GM18499 (cell line): ENCODE measurements at regions not wholly inside any gene's neighbourhood (a gene's known extent, or its start where the extent isn't known, plus 50 kb on each side); places are given as distances from the start of the nearest gene placed in this dataset.
"Not testable (repeated sequence)": the region's sequence is repeated elsewhere in the genome, so short reads cannot be mapped to it uniquely, and the experiment has no call there.

Experiments
- ATAC-seq: cut with Tn5 transposase; IDR thresholded peaks from one replicate; pipeline ENCODE4 v1.9.1; 2021; ENCODE audit warnings: moderate number of reproducible peaks; ENCODE audit not compliant: insufficient read depth, unreplicated experiment

DNA sequence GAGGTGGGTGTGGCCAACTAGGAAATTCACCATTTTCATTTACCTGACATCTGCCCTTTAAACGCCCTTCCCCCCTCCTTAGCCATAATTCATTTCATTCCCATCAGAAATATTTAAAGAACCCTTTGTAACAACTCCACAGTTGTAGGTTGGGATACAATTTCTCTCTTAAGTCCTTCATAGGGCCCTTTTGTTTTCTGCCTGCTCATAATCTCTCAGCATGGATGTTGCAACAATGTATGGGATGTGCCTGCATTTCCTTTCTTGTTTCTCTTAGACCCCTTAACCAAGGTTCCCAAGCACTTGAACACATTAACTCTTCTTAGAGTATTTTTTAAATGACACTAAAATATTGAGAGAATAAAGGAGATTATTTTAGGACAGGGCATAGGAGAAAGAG, 51.7 kb upstream of the MYO10 start:
- no peak for ATAC-seq

DNA sequence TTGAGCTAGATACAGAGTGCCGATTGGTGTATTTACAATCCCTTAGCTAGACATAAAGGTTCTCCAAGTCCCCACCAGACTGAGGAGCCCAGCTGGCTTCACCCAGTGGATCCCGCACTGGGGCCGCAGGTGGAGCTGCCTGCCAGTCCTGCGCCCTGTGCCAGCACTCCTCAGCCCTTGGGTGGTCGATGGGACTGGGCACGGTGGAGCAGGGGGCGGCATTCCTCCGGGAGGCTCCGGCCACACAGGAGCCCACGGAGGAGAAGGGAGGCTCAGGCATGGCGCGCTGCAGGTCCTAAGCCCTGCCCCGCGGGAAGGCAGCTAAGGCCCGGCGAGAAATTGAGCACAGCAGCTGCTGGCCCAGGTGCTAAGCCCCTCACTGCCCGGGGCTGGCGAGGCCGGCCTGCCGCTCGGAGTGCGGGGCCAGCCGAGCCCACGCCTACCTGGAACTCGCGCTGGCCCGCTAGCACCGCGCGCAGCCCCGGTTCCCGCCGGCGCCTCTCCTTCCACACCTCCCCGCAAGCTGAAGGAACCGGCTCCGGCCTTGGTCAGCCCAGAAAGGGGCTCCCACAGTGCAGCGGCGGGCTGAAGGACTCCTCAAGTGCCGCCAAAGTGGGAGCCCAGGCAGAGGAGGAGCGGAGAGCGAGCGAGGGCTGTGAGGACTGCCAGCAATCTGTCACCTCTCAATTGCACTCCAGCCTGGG, 54.9 kb upstream of the MYO10 start:
- not testable (repeated sequence) for ATAC-seq

- ATAC-seq: no peak
Measured at GRCh38 chr5:16992006-16992405, 55.9 kb upstream of the MYO10 start.

DNA sequence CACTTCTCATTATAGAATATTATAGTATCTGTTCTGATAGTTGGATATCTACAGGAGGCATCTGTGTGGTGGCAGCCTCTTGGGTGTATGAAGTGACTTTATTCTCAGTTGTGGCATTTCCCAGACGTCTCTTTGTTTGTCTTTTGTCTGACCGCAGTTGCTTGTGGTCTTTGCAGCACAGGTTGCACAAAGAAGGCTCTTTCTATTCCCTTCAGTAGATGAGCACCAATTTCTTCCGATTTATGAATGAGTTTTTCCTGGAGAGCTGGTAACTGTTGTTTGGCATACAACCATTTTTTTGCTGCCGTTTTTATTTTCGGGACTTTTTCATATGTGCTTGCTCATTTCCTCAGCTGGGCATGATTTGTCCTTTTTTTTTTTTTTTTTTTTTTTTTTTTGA, 56.4 kb upstream of the MYO10 start:
- ATAC-seq: no peak

GRCh38 chr5:16994565-16994964, 58.5 kb upstream of the MYO10 start:
- no peak for ATAC-seq

- ATAC-seq: no peak
Measured at GRCh38 chr5:16995372-16995771, 59.3 kb upstream of the MYO10 start.

DNA sequence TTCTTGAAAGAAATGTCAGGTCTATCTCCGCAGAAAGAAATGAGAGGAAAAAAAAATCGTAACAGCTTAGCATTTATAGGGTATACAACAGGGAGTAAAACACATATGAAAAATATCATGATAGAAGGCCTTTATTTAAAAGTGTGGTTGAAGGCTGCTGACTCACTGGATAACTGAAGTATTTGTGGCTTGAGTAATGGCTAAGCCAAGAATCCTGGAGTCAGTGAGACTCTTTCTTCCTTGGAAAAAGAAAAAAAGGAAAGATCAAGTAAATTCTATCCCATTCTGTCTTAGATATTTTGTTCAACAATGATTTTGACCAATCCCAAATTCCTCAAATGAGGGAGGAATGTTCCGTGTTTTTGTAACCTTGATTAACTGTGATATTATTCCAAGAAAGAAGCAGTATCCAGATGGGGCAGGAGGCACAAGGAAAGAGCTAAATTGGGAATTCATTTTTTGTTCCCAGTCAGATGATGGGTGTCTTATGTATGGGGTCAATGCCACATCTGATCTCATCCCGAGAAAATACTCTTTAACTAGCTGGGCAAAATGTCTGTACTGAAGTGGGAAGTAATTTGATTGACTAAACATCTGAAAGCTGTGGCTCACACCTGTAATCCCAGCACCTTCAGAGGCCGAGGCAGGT, 64.3 kb upstream of the MYO10 start:
- ATAC-seq: no peak

DNA sequence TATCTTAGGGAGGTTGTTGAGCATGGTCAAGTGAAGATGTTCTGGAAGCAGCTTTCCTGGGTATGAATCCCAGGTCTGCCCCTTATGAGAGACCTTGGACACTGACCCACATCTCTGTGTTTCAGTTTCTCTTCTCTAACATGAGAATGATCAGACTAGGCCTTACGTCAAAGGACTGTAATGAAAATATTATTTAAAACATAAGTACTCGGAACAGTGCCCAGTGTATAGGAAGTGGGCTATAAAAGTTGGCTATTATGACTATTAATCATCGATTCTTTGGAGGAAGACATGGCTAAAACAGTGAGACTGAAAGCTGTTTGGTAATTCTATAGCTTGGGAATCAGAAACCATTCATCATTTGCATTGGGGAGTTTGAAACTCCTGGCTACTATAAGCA, 65.3 kb upstream of the MYO10 start:
- ATAC-seq: no peak

GRCh38 chr5:17004441-17005106, 68.5 kb upstream of the MYO10 start:
- no peak for ATAC-seq

DNA sequence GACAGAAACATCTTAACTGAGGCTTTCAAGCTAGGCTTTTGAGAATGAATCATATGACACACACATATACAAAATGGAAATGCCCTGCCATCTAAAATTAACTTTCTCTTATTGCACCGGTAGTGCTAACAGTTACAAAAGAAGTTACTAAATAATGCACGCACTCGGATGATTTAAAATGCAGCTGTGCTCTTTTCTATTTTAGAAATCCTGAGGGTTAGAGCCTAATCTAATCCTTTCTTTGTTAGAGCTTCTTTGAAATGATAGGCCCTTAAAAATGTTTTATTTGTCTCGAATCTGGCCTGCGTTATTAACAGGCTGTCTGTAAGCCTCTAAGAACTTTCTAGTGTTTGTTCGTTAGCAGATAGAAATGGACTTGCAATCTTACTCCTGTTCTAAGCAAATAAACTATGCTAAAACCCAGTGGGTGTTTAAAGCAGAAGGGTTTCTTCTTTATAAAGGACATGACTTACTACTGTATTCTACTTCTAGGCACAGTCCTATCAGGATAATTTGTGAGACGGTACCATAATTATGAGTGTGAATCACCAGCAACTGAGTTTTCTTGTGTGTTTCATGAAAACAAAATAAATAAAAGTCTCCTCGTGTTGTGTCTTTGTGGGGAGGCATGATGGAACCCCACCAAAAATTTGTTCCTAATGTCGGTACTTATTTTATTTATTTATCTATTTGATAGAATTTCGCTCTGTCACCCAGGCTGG, 69.2 kb upstream of the MYO10 start:
- ATAC-seq: no peak

DNA sequence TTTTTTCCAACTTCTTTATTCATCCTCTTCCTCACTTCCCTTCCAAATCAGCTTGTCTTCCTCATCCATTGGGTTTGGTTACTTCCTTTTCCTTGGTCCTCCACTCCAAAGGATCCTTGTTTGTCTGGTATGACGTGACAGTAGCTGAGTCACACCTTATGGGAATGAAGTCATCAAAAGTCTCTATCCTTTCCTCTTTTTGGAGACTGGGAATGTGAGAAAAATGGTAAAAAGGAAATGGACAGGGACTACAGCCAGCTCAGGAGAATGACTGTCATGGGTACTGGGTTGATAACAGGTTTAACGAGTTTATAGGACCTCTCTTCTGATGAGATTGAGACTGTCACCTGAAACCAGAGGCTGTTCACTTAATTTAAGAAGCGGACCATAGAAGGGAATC, 76.2 kb upstream of the MYO10 start:
- ATAC-seq: no peak

GRCh38 chr5:17014686-17015085, 78.6 kb upstream of the MYO10 start:
- ATAC-seq: no peak

DNA sequence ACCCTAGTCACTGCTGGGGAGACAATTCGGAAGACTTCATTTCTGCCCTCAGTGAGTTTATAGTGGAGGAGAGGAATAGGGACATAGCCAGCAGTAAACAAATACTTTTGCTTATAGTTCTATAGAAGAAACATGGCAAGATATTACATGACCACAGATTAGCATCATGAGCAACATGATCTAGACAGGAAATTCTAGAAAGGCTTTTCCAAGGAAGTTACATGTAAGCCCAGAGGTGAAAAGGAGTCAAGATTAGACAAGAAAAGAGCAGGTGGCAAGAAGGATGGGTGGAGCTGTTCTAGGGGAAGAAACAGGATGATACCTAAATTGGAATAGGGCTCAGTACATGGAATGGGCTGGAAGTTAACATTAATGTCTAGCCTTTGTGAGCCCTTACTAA, 82.8 kb upstream of the MYO10 start:
- ATAC-seq: no peak

GRCh38 chr5:17019324-17019723, 83.2 kb upstream of the MYO10 start:
- no peak for ATAC-seq

GRCh38 chr5:17020678-17021601, 84.9 kb upstream of the MYO10 start:
- ATAC-seq: no peak

- no peak for ATAC-seq
Measured at GRCh38 chr5:17021602-17021932, 85.5 kb upstream of the MYO10 start.

GRCh38 chr5:17022296-17022695, 86.2 kb upstream of the MYO10 start:
- ATAC-seq: no peak

DNA sequence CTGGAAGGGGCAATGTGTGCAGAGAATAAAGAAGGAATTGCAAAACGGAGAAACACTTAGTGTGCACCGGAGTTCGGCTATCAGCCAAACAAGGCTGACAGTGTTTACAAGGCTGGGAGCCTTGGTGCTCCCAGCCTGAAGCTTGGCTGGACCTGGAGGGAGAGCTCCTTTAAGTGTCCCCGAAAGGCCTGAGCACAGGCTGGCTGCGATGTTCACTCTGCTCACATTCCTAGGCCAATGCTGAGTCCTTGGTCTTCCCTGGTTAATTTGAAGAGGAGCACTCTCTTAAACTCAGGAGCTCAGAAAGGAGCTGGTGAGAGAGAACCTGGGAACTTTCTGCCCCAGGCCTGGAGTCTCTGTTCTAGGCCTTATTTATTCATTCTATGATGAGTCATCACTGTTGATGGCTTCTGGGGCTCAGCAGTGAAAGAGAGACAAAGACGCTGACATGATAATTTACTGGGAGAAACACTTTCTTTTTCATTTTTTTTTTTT, 88.6 kb upstream of the MYO10 start:
- no peak for ATAC-seq

- not testable (repeated sequence) for ATAC-seq
Measured at GRCh38 chr5:17031659-17032277, 95.7 kb upstream of the MYO10 start.
